ENCODE measurements at regions not wholly inside any gene's neighbourhood (a gene's known extent, or its start where the extent isn't known, plus 50 kb on each side); places are given as distances from the start of the nearest gene placed in this dataset.

DNA sequence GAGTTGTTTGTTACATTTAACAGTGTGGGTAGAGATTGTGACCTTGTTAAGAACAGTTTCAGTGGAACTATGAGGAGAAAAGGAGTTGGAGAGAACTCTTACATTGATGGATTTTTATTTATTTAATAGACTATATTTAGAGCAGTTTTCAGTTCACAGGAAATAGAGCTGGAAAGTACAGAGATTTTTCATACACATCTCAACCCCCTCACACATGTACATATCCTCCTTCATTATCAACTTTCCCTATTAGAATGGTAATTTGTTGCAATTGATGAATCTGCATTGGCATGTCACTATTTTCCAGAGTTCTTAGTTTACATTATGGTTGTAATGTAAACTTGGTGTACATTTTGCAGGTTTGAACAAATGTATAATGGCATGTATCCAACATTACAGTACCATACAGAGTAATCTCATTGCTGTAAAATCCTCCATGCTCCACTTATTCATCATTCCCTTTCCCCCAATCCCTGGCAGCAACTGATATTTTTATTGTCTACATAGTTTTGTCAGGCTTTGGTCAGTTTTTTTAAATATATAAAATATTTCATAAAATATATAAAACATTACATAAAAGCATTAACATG lies 756.6 kb upstream of the DPPA4 start (continued):
- TF ChIP-seq, protein P1, sequence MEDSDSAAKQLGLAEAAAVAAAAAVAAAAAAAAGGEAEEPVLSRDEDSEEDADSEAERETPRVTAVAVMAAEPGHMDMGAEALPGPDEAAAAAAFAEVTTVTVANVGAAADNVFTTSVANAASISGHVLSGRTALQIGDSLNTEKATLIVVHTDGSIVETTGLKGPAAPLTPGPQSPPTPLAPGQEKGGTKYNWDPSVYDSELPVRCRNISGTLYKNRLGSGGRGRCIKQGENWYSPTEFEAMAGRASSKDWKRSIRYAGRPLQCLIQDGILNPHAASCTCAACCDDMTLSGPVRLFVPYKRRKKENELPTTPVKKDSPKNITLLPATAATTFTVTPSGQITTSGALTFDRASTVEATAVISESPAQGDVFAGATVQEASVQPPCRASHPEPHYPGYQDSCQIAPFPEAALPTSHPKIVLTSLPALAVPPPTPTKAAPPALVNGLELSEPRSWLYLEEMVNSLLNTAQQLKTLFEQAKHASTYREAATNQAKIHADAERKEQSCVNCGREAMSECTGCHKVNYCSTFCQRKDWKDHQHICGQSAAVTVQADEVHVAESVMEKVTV (CRISPR knock-in tag; IDR thresholded peaks at IDR 0.05), result no peak
- TF ChIP-seq MAX (CRISPR knock-in tag; IDR thresholded peaks at IDR 0.05) (no peak), FOXA3 (CRISPR knock-in tag; conservative IDR thresholded peaks at IDR 0.05 in 1 of 2, IDR thresholded peaks at IDR 0.05 in 1 of 2) (no peak), ARHGAP35 (IDR thresholded peaks at IDR 0.05; ENCODE audit: partially characterized antibody) (no peak), ZNF408 (CRISPR knock-in tag; IDR thresholded peaks at IDR 0.05; ENCODE audit: low read depth) (no peak), FOXP4 (CRISPR knock-in tag; IDR thresholded peaks at IDR 0.05; ENCODE audit: borderline replicate concordance) (no peak), ZNF407 (IDR thresholded peaks at IDR 0.05; ENCODE audit: low read depth) (no peak)
- TF ChIP-seq, protein P2, sequence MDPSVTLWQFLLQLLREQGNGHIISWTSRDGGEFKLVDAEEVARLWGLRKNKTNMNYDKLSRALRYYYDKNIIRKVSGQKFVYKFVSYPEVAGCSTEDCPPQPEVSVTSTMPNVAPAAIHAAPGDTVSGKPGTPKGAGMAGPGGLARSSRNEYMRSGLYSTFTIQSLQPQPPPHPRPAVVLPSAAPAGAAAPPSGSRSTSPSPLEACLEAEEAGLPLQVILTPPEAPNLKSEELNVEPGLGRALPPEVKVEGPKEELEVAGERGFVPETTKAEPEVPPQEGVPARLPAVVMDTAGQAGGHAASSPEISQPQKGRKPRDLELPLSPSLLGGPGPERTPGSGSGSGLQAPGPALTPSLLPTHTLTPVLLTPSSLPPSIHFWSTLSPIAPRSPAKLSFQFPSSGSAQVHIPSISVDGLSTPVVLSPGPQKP (CRISPR knock-in tag; IDR thresholded peaks at IDR 0.05), result no peak

Data from K562 (cell line).